HG03354 (cell line): ENCODE measurements at regions not wholly inside any gene's neighbourhood (a gene's known extent, or its start where the extent isn't known, plus 50 kb on each side); places are given as distances from the start of the nearest gene placed in this dataset.

ENCODE experiments used
- ATAC-seq: cut with Tn5 transposase; IDR thresholded peaks from one replicate; pipeline ENCODE4 v1.9.1; 2021; ENCODE audit warnings: mild to moderate bottlenecking; ENCODE audit not compliant: unreplicated experiment, poor library complexity, severe bottlenecking

DNA sequence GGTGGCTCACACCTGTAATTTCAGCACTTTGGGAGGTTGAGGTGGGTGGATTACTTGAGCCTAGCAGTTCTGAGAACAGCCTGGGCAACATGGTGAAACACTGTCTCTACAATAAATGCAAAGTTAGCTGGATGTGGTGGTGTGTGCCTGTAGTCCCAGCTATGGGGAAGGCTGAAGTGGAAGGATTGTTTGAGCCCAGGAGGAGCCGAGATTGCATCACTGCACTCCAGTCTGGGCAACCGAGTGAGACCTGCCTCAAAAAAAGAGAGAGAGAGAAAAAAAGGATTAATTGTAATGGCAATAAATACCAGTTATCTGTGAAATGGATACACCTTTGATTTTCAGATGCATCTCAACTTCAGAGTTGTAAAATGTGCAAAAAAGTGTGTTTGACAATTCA is 58.8 kb downstream of the SPRY1 start:
- ATAC-seq = no peak

GRCh38 chr4:123462007-123462406 is 65.4 kb downstream of the SPRY1 start:
- no peak for ATAC-seq

- ATAC-seq = no peak
Observed at GRCh38 chr4:123463869-123464268, 67.3 kb downstream of the SPRY1 start.

- no peak for ATAC-seq
Observed at GRCh38 chr4:123465416-123465815, 68.8 kb downstream of the SPRY1 start.

- ATAC-seq = no peak
Observed at GRCh38 chr4:123466080-123466785, 69.6 kb downstream of the SPRY1 start.

DNA sequence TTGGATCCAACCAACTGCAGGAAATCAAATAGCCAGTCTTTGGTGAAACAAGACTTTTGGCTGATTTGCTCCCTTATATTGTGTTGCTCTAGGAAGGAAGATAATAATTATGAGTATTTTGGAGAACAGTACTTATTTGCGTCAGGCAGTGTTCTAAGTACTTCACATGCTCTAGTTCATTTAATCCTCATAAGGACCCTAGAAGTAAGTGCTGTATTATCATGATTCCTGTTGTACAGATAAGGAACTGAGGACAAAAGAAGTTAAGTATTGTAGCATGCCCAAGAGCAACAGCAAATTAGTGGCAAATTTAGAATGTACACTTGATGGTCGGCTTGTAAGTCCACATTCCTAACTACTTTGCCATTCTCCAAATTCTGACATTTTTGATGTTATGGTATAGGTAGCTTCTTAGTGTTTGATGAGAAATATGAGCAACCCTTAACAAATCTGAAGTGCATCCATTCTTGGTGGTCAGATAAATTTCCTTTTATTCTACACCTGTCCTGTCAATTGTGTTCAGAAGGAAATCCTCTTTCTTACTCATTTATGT is 72.0 kb downstream of the SPRY1 start:
- ATAC-seq = no peak

GRCh38 chr4:123469245-123469644 is 72.7 kb downstream of the SPRY1 start:
- no peak for ATAC-seq

DNA sequence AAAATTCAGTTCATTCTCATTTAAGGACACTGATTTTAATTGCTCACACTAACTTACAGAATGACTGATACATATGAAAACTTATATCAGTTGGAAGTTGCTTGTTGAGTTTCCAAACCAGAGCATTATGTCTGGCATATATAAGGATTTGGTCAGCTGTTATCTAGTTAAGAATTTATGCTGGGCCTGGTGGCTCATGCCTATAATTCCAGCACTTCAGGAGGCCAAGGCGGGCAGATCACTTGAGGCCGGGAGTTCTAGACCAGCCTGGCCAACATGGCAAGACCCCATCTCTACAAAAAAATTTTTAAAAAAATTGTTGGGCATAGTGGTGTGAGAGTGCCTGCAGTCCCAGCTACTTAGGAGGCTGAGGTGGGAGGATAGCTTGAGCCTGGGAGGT is 73.1 kb downstream of the SPRY1 start:
- ATAC-seq = no peak

- ATAC-seq = no peak
Observed at GRCh38 chr4:123470640-123471039, 74.0 kb downstream of the SPRY1 start.

- ATAC-seq = no peak
Observed at GRCh38 chr4:123471655-123472369, 75.2 kb downstream of the SPRY1 start.

GRCh38 chr4:123474817-123475216 is 78.2 kb downstream of the SPRY1 start:
- ATAC-seq = no peak

DNA sequence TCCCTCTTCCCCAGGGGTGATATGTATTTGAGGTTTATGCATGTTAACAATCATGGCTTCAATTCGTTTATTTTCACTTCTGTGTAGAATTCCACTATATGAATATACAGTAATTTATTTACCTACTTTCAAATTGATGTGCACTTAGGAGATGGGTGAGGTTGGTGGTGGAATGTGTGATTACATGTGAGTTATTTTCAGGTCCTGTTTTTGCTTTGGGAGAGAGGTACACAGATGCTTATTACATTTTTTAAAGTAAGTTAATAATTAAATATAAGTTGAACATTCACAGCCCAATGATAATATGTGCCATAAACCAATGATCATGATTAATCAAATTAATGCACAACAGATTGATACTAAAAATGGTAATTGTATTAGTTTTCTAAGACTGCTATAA is 79.5 kb downstream of the SPRY1 start:
- peak; percentile 44 for ATAC-seq

DNA sequence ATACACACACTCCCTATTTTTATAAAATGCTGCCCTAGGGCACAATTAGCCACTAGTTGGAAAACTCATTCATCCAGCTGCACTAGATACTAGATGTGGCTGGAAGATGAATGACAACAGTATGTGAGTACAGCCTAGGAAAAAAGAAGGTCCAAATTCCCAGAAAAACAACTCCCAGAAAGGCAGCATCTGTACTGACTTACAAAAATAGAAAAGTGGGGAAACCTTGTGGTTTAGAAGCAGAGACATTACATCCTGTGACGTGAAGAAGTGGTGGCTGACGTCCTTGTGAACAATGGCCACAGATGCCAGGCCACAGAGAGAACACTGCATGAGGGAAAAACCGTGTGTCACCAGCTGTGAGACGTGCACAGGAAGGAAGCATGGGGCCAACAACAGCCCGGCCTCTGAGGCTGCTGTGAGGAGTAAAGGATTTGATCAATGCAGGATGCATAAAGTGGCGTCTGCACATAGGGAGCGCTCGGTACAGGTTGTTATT is 81.2 kb downstream of the SPRY1 start:
- ATAC-seq = peak; percentile 68

DNA sequence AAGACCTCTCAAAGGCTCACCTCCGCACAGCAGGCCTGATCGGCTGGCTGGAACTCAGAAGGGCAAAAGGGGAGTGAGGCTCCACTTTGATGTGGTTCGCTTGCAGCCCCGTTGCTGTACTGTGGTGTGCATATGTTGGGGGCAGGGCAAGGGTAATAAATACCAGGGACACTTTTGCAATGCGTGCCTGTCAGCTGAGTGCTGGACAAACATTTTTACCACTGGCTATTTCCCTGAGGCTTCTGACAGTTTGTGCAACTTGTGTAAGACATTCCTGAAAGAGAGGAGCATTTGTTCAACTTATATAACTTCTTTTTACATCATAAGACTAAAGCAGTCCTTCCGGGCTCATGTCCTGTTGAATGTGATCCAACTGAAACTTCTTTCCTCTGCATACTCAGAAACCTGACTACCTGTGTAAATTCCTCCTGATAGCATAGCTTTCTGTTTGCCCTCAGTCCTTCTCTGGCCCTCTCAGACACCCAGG is 82.3 kb downstream of the SPRY1 start:
- no peak for ATAC-seq

GRCh38 chr4:123479944-123480343 is 83.3 kb downstream of the SPRY1 start:
- ATAC-seq = no peak

DNA sequence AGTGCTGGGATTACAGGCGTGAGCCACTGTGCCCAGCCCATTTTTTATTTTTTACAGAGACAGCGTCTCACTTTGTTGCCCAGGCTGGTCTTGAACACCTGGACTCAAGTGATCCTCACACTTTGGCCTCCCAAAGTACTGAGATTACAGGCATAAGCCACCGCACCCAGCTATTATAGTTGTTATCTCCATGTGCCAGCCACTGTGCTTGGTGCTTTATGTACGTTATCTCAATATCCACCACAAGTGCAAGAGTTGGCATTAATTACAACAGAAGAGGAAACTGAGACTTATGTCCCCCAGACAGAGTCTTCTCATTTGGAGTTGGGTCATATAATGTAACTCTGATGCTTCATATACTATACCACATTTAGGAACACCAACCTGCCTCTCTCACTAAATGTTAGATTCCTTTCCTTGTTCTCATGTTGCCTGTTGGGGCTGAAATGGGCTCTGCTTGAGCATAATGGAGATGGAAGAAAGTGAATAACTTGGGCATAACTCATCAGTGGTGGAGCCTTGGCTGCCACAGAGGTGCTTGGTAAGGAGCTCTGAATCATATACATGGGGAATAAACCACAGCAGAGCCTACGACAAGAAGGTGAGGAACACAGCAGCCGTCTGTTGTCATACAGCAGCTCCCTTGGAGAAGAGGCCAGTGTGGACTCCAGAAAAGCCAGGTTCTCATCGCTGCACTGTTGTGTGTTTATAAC is 84.3 kb downstream of the SPRY1 start:
- ATAC-seq = no peak

- no peak for ATAC-seq
Observed at GRCh38 chr4:123481717-123482116, 85.1 kb downstream of the SPRY1 start.

DNA sequence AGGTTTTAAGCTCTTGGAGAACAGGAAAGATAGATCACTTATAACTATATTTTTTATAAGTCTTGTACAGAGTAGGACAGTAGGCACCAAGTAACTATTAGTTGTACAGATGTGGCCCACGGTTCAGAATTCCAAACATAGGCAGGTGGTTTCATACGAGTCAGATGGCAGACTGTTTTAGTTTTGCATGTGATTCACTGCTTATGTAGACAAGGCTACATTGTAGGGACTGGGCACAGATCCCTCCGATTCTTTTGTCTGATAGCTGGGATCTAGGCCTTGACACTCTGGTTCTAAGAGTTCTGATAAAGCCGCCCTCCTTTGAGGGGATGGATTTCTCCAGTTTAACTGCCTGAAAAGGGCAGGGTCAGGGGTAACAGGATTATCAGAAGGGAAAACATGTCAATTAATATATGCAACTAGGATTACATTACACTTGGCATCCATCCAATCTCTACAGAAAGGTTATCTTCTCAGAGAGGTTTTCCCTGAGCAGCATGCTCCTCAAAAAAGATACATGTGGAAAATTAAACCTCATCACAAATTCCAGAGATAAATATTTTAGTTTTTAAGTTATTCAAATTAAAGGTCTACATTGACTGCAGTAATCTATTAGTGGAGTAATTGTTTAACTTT is 87.8 kb downstream of the SPRY1 start:
- no peak for ATAC-seq

- ATAC-seq = no peak
Observed at GRCh38 chr4:123485601-123486000, 89.0 kb downstream of the SPRY1 start.

- ATAC-seq = peak; percentile 86
Observed at GRCh38 chr4:123488916-123489315, 92.3 kb downstream of the SPRY1 start.
